Lower leg skin (tissue), 3 donors: ENCODE measurements at regions not wholly inside any gene's neighbourhood (a gene's known extent, or its start where the extent isn't known, plus 50 kb on each side); places are given as distances from the start of the nearest gene placed in this dataset.

Experiments
- CTCF ChIP-seq, 3 donors: fragments of 450-650 bp; IDR thresholded peaks; one replicate each; pipeline ENCODE4 v1.5.1; 2016; ENCODE audit warnings: antibody characterized with exemption in 3 of 3, mild to moderate bottlenecking in 3 of 3, moderate library complexity in 2 of 3
- POLR2A ChIP-seq, 2 donors: fragments of 450-650 bp; IDR thresholded peaks; one replicate each; pipeline ENCODE4 v1.6.1; 2016 to 2017; ENCODE audit warnings: antibody characterized with exemption in 2 of 2, mild to moderate bottlenecking in 1 of 2, moderate library complexity in 1 of 2

GRCh38 chr7:69398986-69399385 is 199.3 kb upstream of the AUTS2 start:
- no peak for TF ChIP-seq POLR2A (IDR thresholded peaks at IDR 0.05)
- no peak for TF ChIP-seq CTCF (IDR thresholded peaks at IDR 0.05)
